GM12878 (cell line): ENCODE measurements at regions not wholly inside any gene's neighbourhood (a gene's known extent, or its start where the extent isn't known, plus 50 kb on each side); places are given as distances from the start of the nearest gene placed in this dataset.

Experiments used
- ATAC-seq: fragments of 200-7000 bp; cut with Tn5 transposase; 3 replicates; pipeline ENCODE4 v1.9.1; 2020; ENCODE audit warnings: mild to moderate bottlenecking, moderate library complexity
- BruUV-seq: library from RNA; stranded (reverse); fragments of 400-500 nt; replicated peaks from 2 replicates; lab custom pipeline; 2021; lab: Mats Ljungman, UMichigan
- CTCF ChIA-PET: fragments of 300-600 bp; sonication (Branson Sonifier 250); formaldehyde crosslinking; extraction: SDS; loops from one replicate; lab custom pipeline; 2021; ENCODE audit warnings: inconsistent platforms; lab: Yijun Ruan, JAX
- POLR2A ChIA-PET: fragments of 350-600 bp; formaldehyde crosslinking; extraction: SDS; loops from one replicate; lab custom pipeline; 2021; ENCODE audit warnings: inconsistent platforms; lab: Charles Lee
- RAD21 ChIA-PET: fragments of 300-600 bp; sonication (Branson Sonifier 250); formaldehyde crosslinking; loops from one replicate; lab custom pipeline; 2023; ENCODE audit warnings: antibody characterized with exemption; ENCODE audit not compliant: unreplicated experiment; lab: Charles Lee
- SMC1A ChIA-PET: fragments of 300-600 bp; sonication (Branson Sonifier 250); formaldehyde crosslinking; loops from one replicate; lab custom pipeline; 2023; ENCODE audit not compliant: unreplicated experiment, uncharacterized antibody; lab: Charles Lee
- DNase-seq: peaks from one replicate; pipeline ENCODE4 v3.0.0-alpha.2; 2011; ENCODE audit warnings: low read depth, low spot score
- FAIRE-seq: peaks from 3 replicates; lab custom pipeline; 2011; peaks lifted over from hg19 to GRCh38; lab: Jason Lieb, UNC
- H2AFZ ChIP-seq: 2 replicates; pipeline ENCODE4 v1.6.0; 2011; ENCODE audit warnings: low read depth, low read length, control low read depth; ENCODE audit not compliant: control insufficient read depth
- H3K27ac ChIP-seq: 2 replicates; pipeline ENCODE4 v1.5.1; 2011; ENCODE audit warnings: control low read depth; ENCODE audit not compliant: control insufficient read depth, insufficient read depth
- H3K27me3 ChIP-seq, 2 experiments: replicated peaks in 1 of 2; 2 replicates each; pipeline versions ENCODE4 v1.6.0 to v1.6.1; 2011; ENCODE audit warnings: low read length in 1 of 2; ENCODE audit not compliant: control insufficient read depth in 2 of 2, insufficient read depth in 2 of 2
- H3K36me3 ChIP-seq, 2 experiments: 2 replicates each; pipeline ENCODE4 v1.5.1; 2011; ENCODE audit warnings: low read length in 1 of 2; ENCODE audit not compliant: control insufficient read depth in 2 of 2, insufficient read depth in 2 of 2
- H3K4me1 ChIP-seq: 2 replicates; pipeline ENCODE4 v1.6.1; 2011; ENCODE audit warnings: mild to moderate bottlenecking, low read length, moderate library complexity, mixed read lengths; ENCODE audit not compliant: control insufficient read depth, insufficient read depth
- H3K4me2 ChIP-seq: 2 replicates; pipeline ENCODE4 v1.6.0; 2011; ENCODE audit warnings: control low read depth; ENCODE audit not compliant: control insufficient read depth, insufficient read depth
- H3K4me3 ChIP-seq: fragments of 200-600 bp; sonication (generic); 2 replicates; pipeline ENCODE4 v1.5.1; 2016
- H3K79me2 ChIP-seq: 2 replicates; pipeline ENCODE4 v1.6.0; 2011; ENCODE audit warnings: low read length; ENCODE audit not compliant: control insufficient read depth, insufficient read depth
- H3K9ac ChIP-seq: 2 replicates; pipeline ENCODE4 v1.8.0; 2011; ENCODE audit warnings: low read length, control low read depth, mixed read lengths; ENCODE audit not compliant: control insufficient read depth, insufficient read depth
- H3K9me3 ChIP-seq: replicated peaks from 3 replicates; pipeline ENCODE4 v1.5.1; 2011; ENCODE audit warnings: mild to moderate bottlenecking, low read length; ENCODE audit not compliant: control insufficient read depth, insufficient read depth
- H4K20me1 ChIP-seq: 2 replicates; pipeline ENCODE4 v1.6.0; 2011; ENCODE audit not compliant: control insufficient read depth, insufficient read depth
- CHD2 ChIP-seq: IDR thresholded peaks from 2 replicates; pipeline ENCODE4 v1.6.1; 2011; ENCODE audit warnings: low read depth, low read length, improper control_type of control experiment, borderline replicate concordance
- ESRRA ChIP-seq: IDR thresholded peaks from 2 replicates; pipeline ENCODE4 v1.6.1; 2012; ENCODE audit warnings: mild to moderate bottlenecking, low read length, improper control_type of control experiment
- HDAC2 ChIP-seq: fragments of 200-600 bp; sonication (generic); IDR thresholded peaks from 2 replicates; pipeline ENCODE4 v1.6.1; 2017
- KDM1A ChIP-seq: fragments of 200-600 bp; sonication (generic); IDR thresholded peaks from 2 replicates; pipeline ENCODE4 v1.6.1; 2016; ENCODE audit warnings: borderline replicate concordance
- SIN3A ChIP-seq: IDR thresholded peaks from 2 replicates; pipeline ENCODE4 v1.6.1; 2012; ENCODE audit warnings: low read depth, low read length, improper control_type of control experiment
- SMAD5 ChIP-seq: IDR thresholded peaks from 2 replicates; pipeline ENCODE4 v1.6.1; 2016; ENCODE audit warnings: antibody characterized with exemption, low read depth
- ZNF24 ChIP-seq: fragments of 450-650 bp; IDR thresholded peaks from 2 replicates; pipeline ENCODE4 v1.6.1; 2017; ENCODE audit warnings: antibody characterized with exemption, mild to moderate bottlenecking
- ZNF274 ChIP-seq: IDR thresholded peaks from one replicate; pipeline ENCODE4 v1.8.0; 2011; ENCODE audit not compliant: insufficient read length, insufficient read depth
- WGBS: methylation state at CpG from one replicate; pipeline ENCODE4 v1.1.6; 2016; ENCODE audit warnings: low lambda C conversion rate; ENCODE audit not compliant: insufficient replicate concordance, insufficient coverage; ENCODE audit errors: missing lambda C conversion rate; 5-methylcytosine and 5-hydroxymethylcytosine counted together
- in situ Hi-C: fragments of 300-500 bp; cut with MboI; formaldehyde crosslinking; loops from 9 replicates; pipeline ENCODE4 v1.14.3; 2018; ENCODE audit warnings: mixed read lengths
- intact Hi-C: fragments of 100-400 bp; cut with micrococcal nuclease; formaldehyde crosslinking; loops from one replicate; pipeline ENCODE4 v1.14.2; 2022; ENCODE audit not compliant: unreplicated experiment
- TF ChIP-seq, protein P1 (sequence below), 3 experiments: IDR thresholded peaks in 2 of 3; conservative IDR thresholded peaks in 1 of 3; 2 replicates each; pipeline ENCODE4 v1.5.1; 2011; ENCODE audit warnings: low read depth in 3 of 3, low read length in 3 of 3, mild to moderate bottlenecking in 3 of 3, control low read depth in 2 of 3, moderate library complexity in 2 of 3, inconsistent platforms in 1 of 3, mixed read lengths in 1 of 3; ENCODE audit not compliant: control insufficient read depth in 2 of 3, insufficient read depth in 1 of 3; ENCODE audit errors: extremely low read depth in 1 of 3

- Histone ChIP-seq H2AFZ (no peak overlapping the region), H3K79me2 (no peaks in the 10 kb centered on the region), H4K20me1 (no peaks in the 10 kb centered on the region), H3K27ac (no peak overlapping the region), H3K4me1 (no peaks in the 10 kb centered on the region), H3K4me2 (no peak overlapping the region), H3K27me3 (no peaks in the 10 kb centered on the region), H3K9me3 (no peaks in the 10 kb centered on the region; the same call in 2 of the 3 replicates), H3K4me3 (no peak overlapping the region), H3K9ac (no peak overlapping the region), H3K36me3 (no peaks in the 10 kb centered on the region)
- SMC1A ChIA-PET: interaction anchor here (0.7 to 1.6 kb wide), 6 partner anchors 9 to 116 kb away, joined by 3 to 4 read pairs (median 3); no protein-coding TSS in a partner anchor
- ATAC-seq (no peak), DNase-seq (no peak), FAIRE-seq (no peak)
- POLR2A ChIA-PET: interaction anchor here (0.6 kb wide), 1 partner anchor 8 kb away, joined by 4 read pairs; no protein-coding TSS in a partner anchor
- 48% methylated on average over 5 of the region's 5 CpGs for WGBS
- no peak for TF ChIP-seq CHD2
- TF ChIP-seq ZNF274: no peak
- TF ChIP-seq SIN3A: no peak
- TF ChIP-seq ESRRA: no peak
- TF ChIP-seq ZNF24: no peak
- no peak for TF ChIP-seq HDAC2
- TF ChIP-seq KDM1A: no peak
- TF ChIP-seq SMAD5: no peak
- TF ChIP-seq, protein P1, sequence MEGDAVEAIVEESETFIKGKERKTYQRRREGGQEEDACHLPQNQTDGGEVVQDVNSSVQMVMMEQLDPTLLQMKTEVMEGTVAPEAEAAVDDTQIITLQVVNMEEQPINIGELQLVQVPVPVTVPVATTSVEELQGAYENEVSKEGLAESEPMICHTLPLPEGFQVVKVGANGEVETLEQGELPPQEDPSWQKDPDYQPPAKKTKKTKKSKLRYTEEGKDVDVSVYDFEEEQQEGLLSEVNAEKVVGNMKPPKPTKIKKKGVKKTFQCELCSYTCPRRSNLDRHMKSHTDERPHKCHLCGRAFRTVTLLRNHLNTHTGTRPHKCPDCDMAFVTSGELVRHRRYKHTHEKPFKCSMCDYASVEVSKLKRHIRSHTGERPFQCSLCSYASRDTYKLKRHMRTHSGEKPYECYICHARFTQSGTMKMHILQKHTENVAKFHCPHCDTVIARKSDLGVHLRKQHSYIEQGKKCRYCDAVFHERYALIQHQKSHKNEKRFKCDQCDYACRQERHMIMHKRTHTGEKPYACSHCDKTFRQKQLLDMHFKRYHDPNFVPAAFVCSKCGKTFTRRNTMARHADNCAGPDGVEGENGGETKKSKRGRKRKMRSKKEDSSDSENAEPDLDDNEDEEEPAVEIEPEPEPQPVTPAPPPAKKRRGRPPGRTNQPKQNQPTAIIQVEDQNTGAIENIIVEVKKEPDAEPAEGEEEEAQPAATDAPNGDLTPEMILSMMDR (IDR thresholded peaks at IDR 0.05 in 2 of 3, conservative IDR thresholded peaks at IDR 0.05 in 1 of 3; ENCODE audit: control insufficient read depth in 2 of 3, extremely low read depth in 1 of 3, insufficient read depth in 1 of 3, low read depth in 3 of 3, low read length in 3 of 3): no peak
- RAD21 ChIA-PET: interaction anchor here (1.1 kb wide), 1 partner anchor 91 kb away, joined by 3 read pairs; no protein-coding TSS in a partner anchor
- in situ Hi-C loops (no loop called here), intact Hi-C loops (no loop called here)
- BruUV-seq: no TSS peak
- CTCF ChIA-PET: interaction anchor here (1.3 kb wide), 1 partner anchor 13 kb away, joined by 3 read pairs; no protein-coding TSS in a partner anchor
Measured at GRCh38 chr6:21912151-21912832, 318.7 kb downstream of the SOX4 start.
